Liver (tissue), 8 donors: ENCODE measurements at regions not wholly inside any gene's neighbourhood (a gene's known extent, or its start where the extent isn't known, plus 50 kb on each side); places are given as distances from the start of the nearest gene placed in this dataset.

ENCODE experiments used
- DNase-seq: peaks from one replicate; pipeline ENCODE4 v3.0.0-alpha.2; 2017; ENCODE audit warnings: low spot score
- H3K27ac ChIP-seq, 2 donors: one replicate each; pipeline ENCODE4 v1.7.0; 2013; ENCODE audit warnings: inconsistent platforms in 2 of 2, low read length in 2 of 2, control low read depth in 1 of 2, low read depth in 1 of 2, mild to moderate bottlenecking in 1 of 2
- H3K27me3 ChIP-seq, 4 donors: one replicate each; pipeline versions ENCODE4 v1.6.1 to v1.7.0; 2013; ENCODE audit warnings: low read length in 3 of 4, inconsistent platforms in 1 of 4, mild to moderate bottlenecking in 1 of 4, moderate library complexity in 1 of 4; ENCODE audit not compliant: control insufficient read depth in 4 of 4, insufficient read depth in 4 of 4
- H3K36me3 ChIP-seq, 4 donors: one replicate each; pipeline versions ENCODE4 v1.6.1 to v1.7.0; 2013; ENCODE audit warnings: low read length in 3 of 4, mild to moderate bottlenecking in 3 of 4, low read depth in 1 of 4, moderate library complexity in 1 of 4; ENCODE audit not compliant: control insufficient read depth in 4 of 4, insufficient read depth in 3 of 4
- H3K4me1 ChIP-seq, 4 donors: one replicate each; pipeline versions ENCODE4 v1.6.1 to v1.7.0; 2013; ENCODE audit warnings: low read length in 3 of 4, mild to moderate bottlenecking in 3 of 4, moderate library complexity in 1 of 4; ENCODE audit not compliant: control insufficient read depth in 4 of 4, insufficient read depth in 4 of 4
- H3K4me3 ChIP-seq, 3 donors: one replicate each; pipeline versions ENCODE4 v1.6.1 to v1.7.0; 2013; ENCODE audit warnings: low read length in 3 of 3, control low read depth in 1 of 3, low read depth in 1 of 3, mild to moderate bottlenecking in 1 of 3
- H3K9ac ChIP-seq, 2 donors: one replicate each; pipeline ENCODE4 v1.7.0; 2013; ENCODE audit warnings: low read length in 2 of 2, mild to moderate bottlenecking in 2 of 2, moderate library complexity in 2 of 2, control low read depth in 1 of 2, low read depth in 1 of 2
- H3K9me3 ChIP-seq, 4 donors: one replicate each; pipeline versions ENCODE4 v1.6.1 to v1.7.0; 2013; ENCODE audit warnings: low read length in 3 of 4; ENCODE audit not compliant: control insufficient read depth in 4 of 4
- ATF3 ChIP-seq: IDR thresholded peaks from 2 replicates; pipeline ENCODE4 v1.6.1; 2016; ENCODE audit warnings: antibody characterized with exemption
- CTCF ChIP-seq: fragments of 150-350 bp; IDR thresholded peaks from 2 replicates; pipeline ENCODE4 v1.5.1; 2017; ENCODE audit warnings: improper control_type of control experiment, low read depth, low read length; ENCODE audit not compliant: missing input control
- EGR1 ChIP-seq, 2 donors: IDR thresholded peaks; 2 replicates each; pipeline ENCODE4 v1.6.1; 2016 to 2018; ENCODE audit warnings: antibody characterized with exemption in 2 of 2, low read depth in 2 of 2
- FOXA1 ChIP-seq: IDR thresholded peaks from 2 replicates; pipeline ENCODE4 v1.6.1; 2016; ENCODE audit warnings: antibody characterized with exemption
- FOXA2 ChIP-seq: IDR thresholded peaks from 2 replicates; pipeline ENCODE4 v1.6.1; 2016; ENCODE audit warnings: antibody characterized with exemption
- GABPA ChIP-seq, 2 donors: IDR thresholded peaks in 1 of 2; conservative IDR thresholded peaks in 1 of 2; 2 replicates each; pipeline ENCODE4 v1.6.1; 2016; ENCODE audit warnings: antibody characterized with exemption in 2 of 2, mild to moderate bottlenecking in 1 of 2, moderate library complexity in 1 of 2
- HNF4A ChIP-seq, 2 donors: conservative IDR thresholded peaks; 2 replicates each; pipeline ENCODE4 v1.6.1; 2016; ENCODE audit warnings: antibody characterized with exemption in 2 of 2, mild to moderate bottlenecking in 2 of 2
- HNF4G ChIP-seq: IDR thresholded peaks from 2 replicates; pipeline ENCODE4 v1.6.1; 2016; ENCODE audit warnings: antibody characterized with exemption
- JUND ChIP-seq, 2 donors: IDR thresholded peaks; 2 replicates each; pipeline ENCODE4 v1.6.1; 2016; ENCODE audit warnings: antibody characterized with exemption in 2 of 2
- MAX ChIP-seq: IDR thresholded peaks from 2 replicates; pipeline ENCODE4 v1.6.1; 2016; ENCODE audit warnings: antibody characterized with exemption
- NR2F2 ChIP-seq: IDR thresholded peaks from 2 replicates; pipeline ENCODE4 v1.6.1; 2016; ENCODE audit warnings: antibody characterized with exemption
- RAD21 ChIP-seq, 2 donors: IDR thresholded peaks; 2 replicates each; pipeline ENCODE4 v1.6.1; 2016; ENCODE audit warnings: antibody characterized with exemption in 2 of 2, mild to moderate bottlenecking in 2 of 2
- REST ChIP-seq: IDR thresholded peaks from 2 replicates; pipeline ENCODE4 v1.6.1; 2016; ENCODE audit warnings: antibody characterized with exemption, mild to moderate bottlenecking
- RXRA ChIP-seq, 2 donors: IDR thresholded peaks; 2 replicates each; pipeline ENCODE4 v1.6.1; 2017 to 2018; ENCODE audit warnings: antibody characterized with exemption in 2 of 2, mild to moderate bottlenecking in 1 of 2
- SP1 ChIP-seq: IDR thresholded peaks from 2 replicates; pipeline ENCODE4 v1.6.1; 2018; ENCODE audit warnings: antibody characterized with exemption, mild to moderate bottlenecking
- TAF1 ChIP-seq: conservative IDR thresholded peaks from 2 replicates; pipeline ENCODE4 v1.6.1; 2016; ENCODE audit warnings: antibody characterized with exemption, mild to moderate bottlenecking
- YY1 ChIP-seq: IDR thresholded peaks from 2 replicates; pipeline ENCODE4 v1.6.1; 2016; ENCODE audit warnings: antibody characterized with exemption, mild to moderate bottlenecking
- ZBTB33 ChIP-seq: IDR thresholded peaks from 2 replicates; pipeline ENCODE4 v1.6.1; 2016; ENCODE audit warnings: antibody characterized with exemption
- WGBS: extraction: QIAGEN DNeasy Blood & Tissue Kit; methylation state at CpG from one replicate; pipeline ENCODE4 v1.1.7; 2013; 5-methylcytosine and 5-hydroxymethylcytosine counted together
- donor health status: healthy.
- donor health status: healthy.
- donor health status: healthy.
- donor health status: healthy.
- donor health status: healthy.

GRCh38 chr6:21390532-21391213 is 202.9 kb upstream of the SOX4 start:
- no peak for TF ChIP-seq REST
- TF ChIP-seq HNF4G = no peak
- Histone ChIP-seq H3K9me3 (no peaks in the 10 kb centered on the region), H3K4me3 (no peak overlapping the region), H3K36me3 (no peaks in the 10 kb centered on the region), H3K4me1 (no peaks in the 10 kb centered on the region), H3K27me3 (no peaks in the 10 kb centered on the region), H3K27ac (no peak overlapping the region), H3K9ac (no peak overlapping the region)
- DNase-seq = no peak
- 89% methylated on average over 5 of the region's 5 CpGs for WGBS

GRCh38 chr6:21392177-21392576 is 201.4 kb upstream of the SOX4 start:
- Histone ChIP-seq H3K27ac (no peak overlapping the region), H3K9ac (no peak overlapping the region), H3K9me3 (no peaks in the 10 kb centered on the region), H3K36me3 (no peaks in the 10 kb centered on the region), H3K4me3 (no peak overlapping the region), H3K4me1 (no peaks in the 10 kb centered on the region), H3K27me3 (no peaks in the 10 kb centered on the region)
- no peak for DNase-seq
- 94% methylated on average over 2 of the region's 2 CpGs for WGBS
- no peak for TF ChIP-seq FOXA1
- TF ChIP-seq GABPA (IDR thresholded peaks at IDR 0.05 in 1 of 2, conservative IDR thresholded peaks at IDR 0.05 in 1 of 2) = no peak
- no peak for TF ChIP-seq MAX
- no peak for TF ChIP-seq REST
- TF ChIP-seq ZBTB33 = no peak
- no peak for TF ChIP-seq FOXA2
- no peak for TF ChIP-seq TAF1
- TF ChIP-seq RAD21 (IDR thresholded peaks at IDR 0.05) = no peak
- TF ChIP-seq HNF4A (conservative IDR thresholded peaks at IDR 0.05) = no peak
- TF ChIP-seq HNF4G = no peak
- TF ChIP-seq CTCF = no peak
- no peak for TF ChIP-seq JUND (IDR thresholded peaks at IDR 0.05)
- TF ChIP-seq NR2F2 = no peak
- TF ChIP-seq SP1 = no peak
- no peak for TF ChIP-seq RXRA (IDR thresholded peaks at IDR 0.05)
- TF ChIP-seq YY1 = no peak
- TF ChIP-seq EGR1 (IDR thresholded peaks at IDR 0.05; ENCODE audit: low read depth in 2 of 2) = no peak
- no peak for TF ChIP-seq ATF3
